ENCODE measurements at regions not wholly inside any gene's neighbourhood (a gene's known extent, or its start where the extent isn't known, plus 50 kb on each side); places are given as distances from the start of the nearest gene placed in this dataset.
A peak's percentile ranks its signal among the peaks of the same experiment; 100 is the strongest.

DNA sequence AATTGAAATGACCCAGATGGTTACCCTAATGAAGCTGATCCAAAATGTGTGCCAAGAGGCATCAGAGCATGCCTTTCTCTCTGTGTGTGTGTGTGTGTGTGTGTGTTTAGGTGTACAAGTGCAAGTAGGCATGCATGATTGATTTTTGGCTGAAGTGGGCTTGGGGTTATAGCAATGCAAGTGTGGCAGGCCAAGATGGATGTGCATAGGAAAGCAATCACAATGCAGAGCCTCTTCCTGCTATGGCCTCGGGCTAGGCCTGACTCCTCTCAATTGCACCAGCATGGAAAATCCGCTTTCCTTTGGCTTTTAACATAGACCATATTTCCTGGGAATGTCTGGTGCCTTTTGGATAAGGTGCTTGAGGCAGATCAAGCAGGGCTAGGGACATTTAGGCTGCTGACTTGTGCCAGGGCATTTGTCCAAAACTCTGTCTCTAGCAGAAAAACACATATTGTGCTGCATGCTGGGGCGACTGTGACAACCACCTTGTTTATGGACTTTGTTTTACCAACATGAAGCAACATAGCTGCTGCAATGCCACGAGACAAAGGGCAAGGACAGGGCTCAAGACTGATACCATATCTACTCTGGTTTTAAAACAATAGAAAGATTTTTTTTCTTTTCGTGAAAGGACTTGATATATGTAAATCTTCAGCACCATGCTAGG, 395.7 kb downstream of the RAPGEF2 start:
- Mint-ChIP-seq H3K4me3 (no peak overlapping the region), H3K27me3 (ENCODE audit: low read depth) (peaks cover 8% of the 10 kb centered on the region), H3K9me3 (peaks cover 4% of the 10 kb centered on the region), H3K4me1 (peaks cover 9% of the 10 kb centered on the region), H3K36me3 (ENCODE audit: low read depth) (peaks cover under 1% of the 10 kb centered on the region), H3K27ac (ENCODE audit: unreplicated experiment) (no peak overlapping the region)
- no peak for DNase-seq (ENCODE audit: low read depth, low spot score)
- no peak for TF ChIP-seq CTCF (conservative IDR thresholded peaks at IDR 0.05)

GRCh38 chr4:159500861-159501260, 398.0 kb downstream of the RAPGEF2 start:
- Mint-ChIP-seq H3K4me3 (no peak overlapping the region), H3K27me3 (ENCODE audit: low read depth) (peaks cover 13% of the 10 kb centered on the region), H3K27ac (ENCODE audit: unreplicated experiment) (no peak overlapping the region), H3K36me3 (ENCODE audit: low read depth) (no peaks in the 10 kb centered on the region), H3K9me3 (no peaks in the 10 kb centered on the region), H3K4me1 (peaks cover 28% of the 10 kb centered on the region)
- TF ChIP-seq CTCF (conservative IDR thresholded peaks at IDR 0.05), result no peak
- DNase-seq (ENCODE audit: low read depth, low spot score), result no peak

DNA sequence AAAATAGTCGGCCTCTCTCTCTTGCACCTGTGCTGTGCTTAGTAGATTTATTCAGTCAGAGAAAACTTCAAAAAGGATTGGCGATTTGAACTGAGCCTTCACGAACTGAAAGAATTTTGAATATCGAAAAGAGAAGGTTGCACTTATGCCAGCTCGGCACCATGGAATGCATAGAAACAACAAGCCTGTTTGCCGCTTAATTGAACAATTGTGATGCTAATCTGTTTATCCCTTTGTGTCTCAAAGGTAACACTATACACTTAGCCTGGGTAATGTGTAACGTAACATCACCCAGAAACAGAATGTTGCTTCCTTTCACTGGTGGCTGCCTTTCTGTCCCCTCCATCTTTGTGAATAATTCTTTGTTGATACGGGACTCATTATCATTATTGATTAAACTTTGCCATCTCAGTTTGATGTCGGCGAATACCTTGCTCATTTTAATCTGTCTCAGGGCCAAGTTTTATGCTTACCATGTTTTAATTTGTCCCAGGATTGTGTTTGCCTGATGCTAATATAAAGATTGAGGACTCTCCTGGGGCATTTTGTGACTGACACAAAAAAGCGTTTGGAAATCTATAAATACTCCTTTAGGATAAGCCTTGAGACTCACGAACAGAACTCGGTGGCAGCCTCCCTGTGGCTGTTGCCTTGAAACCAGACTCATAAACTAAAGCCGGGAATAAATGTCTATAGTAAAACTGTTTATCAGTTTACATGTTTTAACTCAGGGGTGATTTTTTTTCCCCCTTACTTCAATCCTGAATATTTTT, 400.5 kb downstream of the RAPGEF2 start:
- H3K36me3 Mint-ChIP-seq (ENCODE audit: low read depth), result no peaks in the 10 kb centered on the region
- peaks cover 28% of the 10 kb centered on the region for H3K4me1 Mint-ChIP-seq
- TF ChIP-seq CTCF (conservative IDR thresholded peaks at IDR 0.05), result no peak
- no peak for DNase-seq (ENCODE audit: low read depth, low spot score)
- peaks cover 13% of the 10 kb centered on the region for H3K27me3 Mint-ChIP-seq (ENCODE audit: low read depth)
- H3K4me3 Mint-ChIP-seq, result no peak overlapping the region
- H3K9me3 Mint-ChIP-seq, result no peaks in the 10 kb centered on the region
- no peak overlapping the region for H3K27ac Mint-ChIP-seq (ENCODE audit: unreplicated experiment)

DNA sequence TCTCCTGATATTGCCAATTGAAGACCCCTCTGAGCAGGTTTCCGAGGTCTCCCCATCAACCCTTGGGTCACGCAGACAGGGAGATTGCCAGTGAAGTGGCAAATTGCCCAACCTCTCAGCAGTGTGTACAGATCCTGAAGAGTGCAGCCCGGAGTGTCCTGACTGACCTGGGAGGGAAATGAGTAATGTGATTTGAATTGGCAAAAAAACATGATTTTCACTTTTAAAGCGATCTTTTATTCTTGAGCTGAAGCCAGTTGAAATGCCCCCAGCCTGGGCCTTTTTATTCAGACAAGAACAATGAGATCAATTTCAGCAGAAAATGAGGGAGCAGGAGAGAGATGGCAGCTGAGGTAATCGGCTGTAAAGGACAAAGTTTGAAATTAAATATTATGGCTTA, 401.8 kb downstream of the RAPGEF2 start:
- no peaks in the 10 kb centered on the region for H3K36me3 Mint-ChIP-seq (ENCODE audit: low read depth)
- H3K4me1 Mint-ChIP-seq, result peaks cover 28% of the 10 kb centered on the region
- no peak for TF ChIP-seq CTCF (conservative IDR thresholded peaks at IDR 0.05)
- H3K27ac Mint-ChIP-seq (ENCODE audit: unreplicated experiment), result no peak overlapping the region
- H3K4me3 Mint-ChIP-seq, result no peak overlapping the region
- no peak for DNase-seq (ENCODE audit: low read depth, low spot score)
- peaks cover under 1% of the 10 kb centered on the region for H3K9me3 Mint-ChIP-seq
- H3K27me3 Mint-ChIP-seq (ENCODE audit: low read depth), result peaks cover 13% of the 10 kb centered on the region

DNA sequence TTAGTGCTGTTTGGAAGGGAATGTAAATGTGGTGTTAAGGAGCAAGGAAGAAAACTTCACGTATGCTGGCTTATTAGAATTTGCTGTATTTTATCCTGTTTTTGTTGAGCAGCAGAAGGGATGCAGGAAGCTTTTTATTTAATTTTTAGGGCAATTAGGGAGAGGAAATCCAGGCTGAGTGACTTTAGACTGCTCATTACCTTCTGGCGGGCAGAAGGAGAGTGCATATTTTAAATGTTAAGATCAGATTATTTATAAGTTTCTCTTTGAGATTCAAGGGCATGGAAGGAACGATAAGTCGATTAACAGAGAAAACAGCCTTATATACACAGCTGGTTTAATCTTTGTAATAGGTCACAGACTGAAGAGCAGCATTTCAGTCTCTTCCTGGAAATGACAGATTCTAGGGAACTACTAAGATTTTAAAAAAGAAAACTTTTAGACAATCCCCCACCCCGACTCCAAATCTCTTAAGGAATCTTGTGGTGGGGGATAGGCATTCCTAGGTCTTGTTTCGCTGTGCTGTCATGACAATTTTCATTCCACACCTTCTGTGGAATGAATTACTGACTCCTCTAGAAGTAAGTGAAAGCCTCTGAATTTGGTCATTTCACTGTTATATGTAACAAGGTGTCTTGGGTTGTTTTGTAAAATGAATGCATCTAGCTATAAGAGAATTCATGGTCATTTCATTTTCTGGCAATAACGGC, 402.5 kb downstream of the RAPGEF2 start:
- no peak overlapping the region for H3K4me3 Mint-ChIP-seq
- TF ChIP-seq CTCF (conservative IDR thresholded peaks at IDR 0.05), result no peak
- H3K36me3 Mint-ChIP-seq (ENCODE audit: low read depth), result no peaks in the 10 kb centered on the region
- DNase-seq (ENCODE audit: low read depth, low spot score), result no peak
- H3K27ac Mint-ChIP-seq (ENCODE audit: unreplicated experiment), result peak overlapping the region; percentile 4
- H3K4me1 Mint-ChIP-seq, result peaks cover 28% of the 10 kb centered on the region
- peaks cover 3% of the 10 kb centered on the region for H3K9me3 Mint-ChIP-seq
- peaks cover 13% of the 10 kb centered on the region for H3K27me3 Mint-ChIP-seq (ENCODE audit: low read depth)

Measured in neural crest cell (in vitro differentiated cells).